ENCODE measurements at regions not wholly inside any gene's neighbourhood (a gene's known extent, or its start where the extent isn't known, plus 50 kb on each side); places are given as distances from the start of the nearest gene placed in this dataset.
"Not testable (repeated sequence)": the region's sequence is repeated elsewhere in the genome, so short reads cannot be mapped to it uniquely, and the experiment has no call there.

GRCh38 chr10:83542774-83543411 is 596.4 kb upstream of the GHITM start:
- peak in 1 of 11 donors; percentile 8 for DNase-seq (ENCODE audit: extremely low read depth in 1 of 11, low read depth in 9 of 11, low spot score in 4 of 11)

- no peak for DNase-seq (ENCODE audit: extremely low read depth in 1 of 11, low read depth in 9 of 11, low spot score in 4 of 11)
These were observed 595.4 kb upstream of the GHITM start for GRCh38 chr10:83543691-83544462.

- peak in 1 of 11 donors; percentile 10 for DNase-seq (ENCODE audit: extremely low read depth in 1 of 11, low read depth in 9 of 11, low spot score in 4 of 11)
These were observed 593.4 kb upstream of the GHITM start for GRCh38 chr10:83545901-83546391.

GRCh38 chr10:83551190-83551589 is 588.1 kb upstream of the GHITM start:
- not testable (repeated sequence) for DNase-seq (ENCODE audit: extremely low read depth in 1 of 11, low read depth in 9 of 11, low spot score in 4 of 11)

GRCh38 chr10:83553366-83553765 is 585.9 kb upstream of the GHITM start:
- DNase-seq (ENCODE audit: extremely low read depth in 1 of 11, low read depth in 9 of 11, low spot score in 4 of 11) = no peak

- DNase-seq (ENCODE audit: extremely low read depth in 1 of 11, low read depth in 9 of 11, low spot score in 4 of 11) = no peak
These were observed 584.0 kb upstream of the GHITM start for GRCh38 chr10:83555264-83555663.

GRCh38 chr10:83562381-83562780 is 576.9 kb upstream of the GHITM start:
- DNase-seq (ENCODE audit: extremely low read depth in 1 of 11, low read depth in 9 of 11, low spot score in 4 of 11) = no peak

- DNase-seq (ENCODE audit: extremely low read depth in 1 of 11, low read depth in 9 of 11, low spot score in 4 of 11) = no peak
These were observed 574.3 kb upstream of the GHITM start for GRCh38 chr10:83564889-83565588.

GRCh38 chr10:83572036-83572435 is 567.3 kb upstream of the GHITM start:
- DNase-seq (ENCODE audit: extremely low read depth in 1 of 11, low read depth in 9 of 11, low spot score in 4 of 11) = no peak

- no peak for DNase-seq (ENCODE audit: extremely low read depth in 1 of 11, low read depth in 9 of 11, low spot score in 4 of 11)
These were observed 564.5 kb upstream of the GHITM start for GRCh38 chr10:83574770-83575169.

GRCh38 chr10:83577421-83577820 is 561.9 kb upstream of the GHITM start:
- no peak for DNase-seq (ENCODE audit: extremely low read depth in 1 of 11, low read depth in 9 of 11, low spot score in 4 of 11)

GRCh38 chr10:83580373-83581012 is 558.8 kb upstream of the GHITM start:
- no peak for DNase-seq (ENCODE audit: extremely low read depth in 1 of 11, low read depth in 9 of 11, low spot score in 4 of 11)

- DNase-seq (ENCODE audit: extremely low read depth in 1 of 11, low read depth in 9 of 11, low spot score in 4 of 11) = no peak
These were observed 556.8 kb upstream of the GHITM start for GRCh38 chr10:83582407-83583095.

- no peak for DNase-seq (ENCODE audit: extremely low read depth in 1 of 11, low read depth in 9 of 11, low spot score in 4 of 11)
These were observed 553.6 kb upstream of the GHITM start for GRCh38 chr10:83585686-83586085.

GRCh38 chr10:83592337-83592935 is 546.9 kb upstream of the GHITM start:
- no peak for DNase-seq (ENCODE audit: extremely low read depth in 1 of 11, low read depth in 9 of 11, low spot score in 4 of 11)

GRCh38 chr10:83603708-83604107 is 535.6 kb upstream of the GHITM start:
- DNase-seq (ENCODE audit: extremely low read depth in 1 of 11, low read depth in 9 of 11, low spot score in 4 of 11) = no peak

GRCh38 chr10:83605783-83606630 is 533.3 kb upstream of the GHITM start:
- peak in 3 of 11 donors; percentile 8 to 15 (median 10) for DNase-seq (ENCODE audit: extremely low read depth in 1 of 11, low read depth in 9 of 11, low spot score in 4 of 11)
